ENCODE measurements at regions not wholly inside any gene's neighbourhood (a gene's known extent, or its start where the extent isn't known, plus 50 kb on each side); places are given as distances from the start of the nearest gene placed in this dataset.

DNA sequence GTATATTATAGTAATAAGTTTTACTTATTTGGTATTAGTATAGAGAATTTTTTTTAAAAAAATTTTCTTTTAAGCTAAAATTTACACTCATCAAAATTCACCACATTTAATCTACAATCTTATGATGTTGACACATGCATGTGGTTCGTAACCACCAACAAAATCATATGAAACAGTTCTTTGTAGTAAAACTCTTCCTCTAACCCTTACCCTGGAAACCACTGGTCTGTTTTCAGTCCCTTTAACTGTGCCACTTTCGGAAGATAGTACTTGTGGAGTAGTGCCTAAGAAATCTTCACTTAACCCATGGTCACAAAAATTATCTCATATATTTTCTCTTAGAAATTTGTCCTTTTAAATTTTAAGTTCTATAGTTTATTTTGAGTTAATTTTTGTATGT lies 1498.8 kb downstream of the MAT2B start:
- TF ChIP-seq, protein P1, sequence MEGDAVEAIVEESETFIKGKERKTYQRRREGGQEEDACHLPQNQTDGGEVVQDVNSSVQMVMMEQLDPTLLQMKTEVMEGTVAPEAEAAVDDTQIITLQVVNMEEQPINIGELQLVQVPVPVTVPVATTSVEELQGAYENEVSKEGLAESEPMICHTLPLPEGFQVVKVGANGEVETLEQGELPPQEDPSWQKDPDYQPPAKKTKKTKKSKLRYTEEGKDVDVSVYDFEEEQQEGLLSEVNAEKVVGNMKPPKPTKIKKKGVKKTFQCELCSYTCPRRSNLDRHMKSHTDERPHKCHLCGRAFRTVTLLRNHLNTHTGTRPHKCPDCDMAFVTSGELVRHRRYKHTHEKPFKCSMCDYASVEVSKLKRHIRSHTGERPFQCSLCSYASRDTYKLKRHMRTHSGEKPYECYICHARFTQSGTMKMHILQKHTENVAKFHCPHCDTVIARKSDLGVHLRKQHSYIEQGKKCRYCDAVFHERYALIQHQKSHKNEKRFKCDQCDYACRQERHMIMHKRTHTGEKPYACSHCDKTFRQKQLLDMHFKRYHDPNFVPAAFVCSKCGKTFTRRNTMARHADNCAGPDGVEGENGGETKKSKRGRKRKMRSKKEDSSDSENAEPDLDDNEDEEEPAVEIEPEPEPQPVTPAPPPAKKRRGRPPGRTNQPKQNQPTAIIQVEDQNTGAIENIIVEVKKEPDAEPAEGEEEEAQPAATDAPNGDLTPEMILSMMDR (IDR thresholded peaks at IDR 0.05; ENCODE audit: low read depth, low read length): no peak
- DNase-seq (ENCODE audit: extremely low read depth, low read depth): no peak

- DNase-seq (ENCODE audit: extremely low read depth, low read depth): no peak
- TF ChIP-seq, protein P1 (IDR thresholded peaks at IDR 0.05; ENCODE audit: low read depth, low read length): no peak
Measured at GRCh38 chr5:165014439-165014838, 1509.0 kb downstream of the MAT2B start.

GRCh38 chr5:165015126-165015525 lies 1509.7 kb downstream of the MAT2B start:
- no peak for DNase-seq (ENCODE audit: extremely low read depth, low read depth)
- TF ChIP-seq, protein P1 (IDR thresholded peaks at IDR 0.05; ENCODE audit: low read depth, low read length): no peak

DNA sequence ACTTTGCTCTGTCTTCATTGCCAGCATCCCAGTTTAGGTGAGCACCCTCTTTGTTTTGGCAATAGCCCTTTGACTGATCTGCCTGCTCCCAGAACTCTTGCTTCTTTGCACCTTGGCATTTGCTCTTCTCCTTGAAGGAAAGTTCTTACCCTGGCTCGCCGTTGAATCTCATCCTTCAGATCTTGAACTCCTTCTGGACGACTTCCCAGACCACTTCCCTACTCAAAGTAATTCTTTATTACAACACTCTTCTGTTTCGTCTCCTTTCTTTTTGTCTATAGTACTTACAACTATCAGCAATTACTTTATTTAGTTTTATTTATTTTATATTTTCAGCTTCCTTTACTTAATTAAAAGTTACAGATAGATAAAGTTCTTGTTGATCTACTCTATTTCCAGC lies 1510.1 kb downstream of the MAT2B start:
- DNase-seq (ENCODE audit: extremely low read depth, low read depth): no peak
- TF ChIP-seq, protein P1 (IDR thresholded peaks at IDR 0.05; ENCODE audit: low read depth, low read length): no peak

- TF ChIP-seq, protein P1 (IDR thresholded peaks at IDR 0.05; ENCODE audit: low read depth, low read length): no peak
- DNase-seq (ENCODE audit: extremely low read depth, low read depth): no peak
Measured at GRCh38 chr5:165026971-165027370, 1521.6 kb downstream of the MAT2B start.

DNA sequence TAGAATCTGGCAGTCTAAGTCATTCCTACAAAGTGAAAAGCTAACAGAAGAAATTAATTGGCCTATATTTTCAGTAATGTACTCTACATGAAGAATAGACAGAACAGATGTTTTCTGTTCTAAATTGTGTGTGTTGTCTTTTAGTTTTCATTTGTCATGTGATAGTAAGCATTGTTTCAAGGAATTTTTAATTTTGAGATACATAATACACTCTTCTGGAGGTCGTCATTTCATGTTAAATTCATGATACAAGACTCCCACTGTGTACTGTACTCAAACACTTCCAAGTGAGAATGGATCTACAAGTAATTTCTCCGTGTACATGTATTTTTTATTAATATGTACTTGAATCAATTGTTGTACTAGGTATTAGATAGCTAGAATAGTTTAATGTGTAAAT lies 1522.9 kb downstream of the MAT2B start:
- TF ChIP-seq, protein P1 (IDR thresholded peaks at IDR 0.05; ENCODE audit: low read depth, low read length): no peak
- no peak for DNase-seq (ENCODE audit: extremely low read depth, low read depth)

DNA sequence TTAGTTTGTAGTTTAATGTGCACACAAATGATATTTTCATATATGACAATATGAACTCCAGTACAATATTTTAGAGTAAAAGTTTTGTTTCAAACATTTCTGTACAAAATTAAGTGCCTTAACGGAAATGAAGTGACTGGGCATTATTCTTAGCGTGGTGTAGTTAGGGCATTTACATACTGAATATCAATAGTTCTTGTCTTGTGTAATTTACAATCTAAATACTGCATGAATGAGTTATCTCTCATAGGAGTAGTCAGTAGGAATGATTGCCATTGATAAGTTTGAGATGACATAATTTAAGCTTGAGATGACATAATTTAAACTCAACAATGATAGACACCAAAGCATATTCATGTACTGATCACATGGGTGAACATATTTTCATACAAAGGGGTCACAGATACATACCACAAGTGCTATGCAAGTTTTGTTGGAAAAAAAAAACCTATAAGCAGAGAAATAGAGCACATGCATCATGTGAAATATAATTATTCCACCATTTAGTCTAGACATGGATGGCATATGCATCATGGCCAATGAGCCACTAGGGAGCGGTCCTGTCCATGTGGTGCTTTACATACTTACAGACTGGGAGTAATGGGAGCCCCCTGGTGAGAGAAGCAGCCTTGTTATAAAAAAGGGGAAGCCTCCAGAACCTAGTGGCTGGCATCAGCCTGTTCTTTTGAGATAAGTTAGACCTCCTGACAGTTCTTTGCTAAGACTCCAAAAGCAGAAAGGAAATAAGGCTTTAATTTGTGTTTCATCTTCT lies 1523.9 kb downstream of the MAT2B start:
- DNase-seq (ENCODE audit: extremely low read depth, low read depth): no peak
- TF ChIP-seq, protein P1 (IDR thresholded peaks at IDR 0.05; ENCODE audit: low read depth, low read length): no peak
